Panc1 (cell line): ENCODE measurements at regions not wholly inside any gene's neighbourhood (a gene's known extent, or its start where the extent isn't known, plus 50 kb on each side); places are given as distances from the start of the nearest gene placed in this dataset.

Experiments
- CTCF ChIP-seq: fragments of 450-650 bp; IDR thresholded peaks from 2 replicates; pipeline ENCODE4 v1.5.1; 2017; ENCODE audit warnings: mild to moderate bottlenecking
- POLR2AphosphoS5 ChIP-seq: IDR thresholded peaks from 2 replicates; pipeline ENCODE4 v1.6.1; 2012; ENCODE audit warnings: mild to moderate bottlenecking, low read depth, low read length, moderate library complexity
- REST ChIP-seq, 2 experiments: IDR thresholded peaks; 2 replicates each; pipeline ENCODE4 v1.6.1; 2011 to 2012; ENCODE audit warnings: low read depth in 2 of 2, control low read depth in 1 of 2, low read length in 1 of 2, mild to moderate bottlenecking in 1 of 2, moderate library complexity in 1 of 2; ENCODE audit not compliant: insufficient read depth in 1 of 2
- TCF7L2 ChIP-seq: IDR thresholded peaks from 2 replicates; pipeline ENCODE4 v1.6.1; 2011; ENCODE audit warnings: mild to moderate bottlenecking, low read depth, low read length, inconsistent platforms

GRCh38 chr10:129174232-129175014 lies 292.6 kb upstream of the MGMT start:
- no peak for TF ChIP-seq TCF7L2
- TF ChIP-seq CTCF: no peak
- TF ChIP-seq POLR2AphosphoS5: no peak
- no peak for TF ChIP-seq REST (IDR thresholded peaks at IDR 0.05; ENCODE audit: insufficient read depth in 1 of 2, low read depth in 2 of 2, low read length in 1 of 2)
